GM12878 (cell line): ENCODE measurements at regions not wholly inside any gene's neighbourhood (a gene's known extent, or its start where the extent isn't known, plus 50 kb on each side); places are given as distances from the start of the nearest gene placed in this dataset.
A peak's percentile ranks its signal among the peaks of the same experiment; 100 is the strongest.

Experiments used
- BCLAF1 ChIP-seq: fragments of 450-650 bp; IDR thresholded peaks from 2 replicates; pipeline ENCODE4 v1.6.1; 2017; ENCODE audit warnings: antibody characterized with exemption, mild to moderate bottlenecking, moderate library complexity
- CBFB ChIP-seq: IDR thresholded peaks from 2 replicates; pipeline ENCODE4 v1.6.1; 2016; ENCODE audit warnings: antibody characterized with exemption, low read depth
- CUX1 ChIP-seq: IDR thresholded peaks from 2 replicates; pipeline ENCODE4 v1.6.1; 2012; ENCODE audit warnings: improper control_type of control experiment, low read depth, low read length; ENCODE audit not compliant: insufficient replicate concordance
- E2F8 ChIP-seq: fragments of 450-650 bp; IDR thresholded peaks from 2 replicates; pipeline ENCODE4 v1.6.1; 2018; ENCODE audit warnings: mild to moderate bottlenecking, low read depth, moderate library complexity; ENCODE audit not compliant: partially characterized antibody
- MEF2B ChIP-seq: fragments of 450-650 bp; IDR thresholded peaks from 2 replicates; pipeline ENCODE4 v1.6.1; 2018; ENCODE audit warnings: mild to moderate bottlenecking, moderate library complexity; ENCODE audit not compliant: partially characterized antibody, poor library complexity, severe bottlenecking
- NFIC ChIP-seq: IDR thresholded peaks from 2 replicates; pipeline ENCODE4 v1.6.1; 2012; ENCODE audit warnings: low read depth, mild to moderate bottlenecking, inconsistent platforms, low read length, moderate library complexity
- RELB ChIP-seq: fragments of 450-650 bp; IDR thresholded peaks from 2 replicates; pipeline ENCODE4 v1.6.1; 2017; ENCODE audit warnings: low read depth, mild to moderate bottlenecking, moderate library complexity
- ZNF274 ChIP-seq: IDR thresholded peaks from one replicate; pipeline ENCODE4 v1.8.0; 2011; ENCODE audit not compliant: insufficient read length, insufficient read depth
- ZNF622 ChIP-seq: fragments of 450-650 bp; IDR thresholded peaks from 2 replicates; pipeline ENCODE4 v1.6.1; 2017; ENCODE audit warnings: mild to moderate bottlenecking, inconsistent platforms
- ZNF687 ChIP-seq: fragments of 450-650 bp; IDR thresholded peaks from 2 replicates; pipeline ENCODE4 v1.6.1; 2017; ENCODE audit warnings: mild to moderate bottlenecking, moderate library complexity

- peak; percentile 26 for TF ChIP-seq E2F8
- peak; percentile 24; the same call in 1 of the 2 replicates for TF ChIP-seq ZNF687
- peak; percentile 92 for TF ChIP-seq CUX1
- peak; percentile 61; the same call in 1 of the 2 replicates for TF ChIP-seq CBFB
- peak; percentile 96 for TF ChIP-seq NFIC
- no peak for TF ChIP-seq BCLAF1
- TF ChIP-seq ZNF622: no peak
- TF ChIP-seq ZNF274: no peak
- peak; percentile 99 for TF ChIP-seq MEF2B
- TF ChIP-seq RELB: peak; percentile 90
These were observed 205.9 kb upstream of the STK17B start (continued) for GRCh38 chr2:196376984-196377877.
